GM12865 (cell line): ENCODE measurements at regions not wholly inside any gene's neighbourhood (a gene's known extent, or its start where the extent isn't known, plus 50 kb on each side); places are given as distances from the start of the nearest gene placed in this dataset.

Experiments
- DNase-seq: peaks from one replicate; pipeline ENCODE4 v3.0.0; 2010; ENCODE audit warnings: low read depth
- H3K4me3 ChIP-seq: 2 replicates; pipeline ENCODE4 v1.5.1; 2011; ENCODE audit warnings: mild to moderate bottlenecking, low read depth, low read length, control low read depth
- TF ChIP-seq, protein P1 (sequence below): IDR thresholded peaks from 2 replicates; pipeline ENCODE4 v1.5.1; 2011; ENCODE audit warnings: low read length, control low read depth, low read depth, inconsistent platforms; ENCODE audit not compliant: insufficient read depth; ENCODE audit errors: missing control alignments

DNA sequence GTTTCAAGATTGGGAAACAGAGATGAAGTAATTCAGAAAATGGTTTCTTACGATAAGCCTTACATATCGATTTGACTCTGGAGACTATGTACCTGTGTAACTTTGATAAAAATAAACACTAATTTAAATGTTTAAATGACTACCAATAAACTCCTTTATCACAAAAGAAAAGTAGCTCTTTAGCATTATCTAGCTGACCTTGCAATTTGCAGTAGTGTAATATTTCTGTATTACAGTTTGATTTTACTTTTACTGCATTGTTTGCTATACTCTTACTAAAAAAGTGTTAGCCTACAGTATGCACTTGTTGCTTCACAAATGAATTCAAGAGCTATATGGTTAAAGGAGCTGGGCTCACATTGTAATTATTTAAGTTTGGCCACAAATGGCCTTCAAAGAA lies 77.8 kb upstream of the ZNF804B start:
- H3K4me3 ChIP-seq = no peak overlapping the region
- DNase-seq = no peak
- TF ChIP-seq, protein P1, sequence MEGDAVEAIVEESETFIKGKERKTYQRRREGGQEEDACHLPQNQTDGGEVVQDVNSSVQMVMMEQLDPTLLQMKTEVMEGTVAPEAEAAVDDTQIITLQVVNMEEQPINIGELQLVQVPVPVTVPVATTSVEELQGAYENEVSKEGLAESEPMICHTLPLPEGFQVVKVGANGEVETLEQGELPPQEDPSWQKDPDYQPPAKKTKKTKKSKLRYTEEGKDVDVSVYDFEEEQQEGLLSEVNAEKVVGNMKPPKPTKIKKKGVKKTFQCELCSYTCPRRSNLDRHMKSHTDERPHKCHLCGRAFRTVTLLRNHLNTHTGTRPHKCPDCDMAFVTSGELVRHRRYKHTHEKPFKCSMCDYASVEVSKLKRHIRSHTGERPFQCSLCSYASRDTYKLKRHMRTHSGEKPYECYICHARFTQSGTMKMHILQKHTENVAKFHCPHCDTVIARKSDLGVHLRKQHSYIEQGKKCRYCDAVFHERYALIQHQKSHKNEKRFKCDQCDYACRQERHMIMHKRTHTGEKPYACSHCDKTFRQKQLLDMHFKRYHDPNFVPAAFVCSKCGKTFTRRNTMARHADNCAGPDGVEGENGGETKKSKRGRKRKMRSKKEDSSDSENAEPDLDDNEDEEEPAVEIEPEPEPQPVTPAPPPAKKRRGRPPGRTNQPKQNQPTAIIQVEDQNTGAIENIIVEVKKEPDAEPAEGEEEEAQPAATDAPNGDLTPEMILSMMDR = no peak

DNA sequence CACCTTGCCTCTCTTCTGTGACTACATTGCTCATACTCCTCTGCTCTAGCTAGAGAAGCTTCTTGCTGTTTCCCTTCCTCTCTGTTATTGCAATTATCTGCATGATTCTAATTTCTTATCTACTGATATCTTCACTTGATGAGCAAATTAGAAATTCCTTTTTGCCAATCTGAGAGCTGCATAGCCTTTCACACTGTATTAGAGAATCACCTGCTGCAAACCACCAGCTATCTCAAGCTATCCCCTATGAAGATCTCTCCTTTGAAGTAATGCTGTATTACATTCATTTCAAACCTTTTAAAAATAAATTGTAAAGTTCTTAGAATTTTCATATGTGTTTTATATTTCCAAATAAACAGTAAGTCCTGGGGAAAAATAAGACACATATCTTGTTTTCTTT lies 89.0 kb upstream of the ZNF804B start:
- TF ChIP-seq, protein P1 = no peak
- no peak overlapping the region for H3K4me3 ChIP-seq
- DNase-seq = no peak

DNA sequence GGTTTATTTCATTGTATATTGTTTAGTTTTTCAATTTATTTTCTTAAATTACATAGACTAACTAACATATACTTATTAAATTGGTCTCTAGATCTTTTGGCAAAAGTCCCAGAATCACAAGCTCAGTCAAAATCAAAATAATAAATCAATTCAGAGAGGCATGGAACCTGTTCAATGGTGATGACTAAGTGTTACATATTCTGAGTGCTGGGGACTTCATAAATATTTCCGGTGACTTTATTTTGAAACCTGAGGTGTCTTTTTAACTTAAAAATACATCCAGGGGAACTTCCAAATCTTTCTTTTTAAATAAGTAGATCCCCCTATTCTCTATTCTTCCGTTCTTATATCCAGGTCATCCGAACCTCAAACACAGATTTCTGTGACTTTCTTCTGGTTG lies 89.6 kb upstream of the ZNF804B start:
- DNase-seq = peak; percentile 34
- TF ChIP-seq, protein P1 = no peak
- no peak overlapping the region for H3K4me3 ChIP-seq

DNA sequence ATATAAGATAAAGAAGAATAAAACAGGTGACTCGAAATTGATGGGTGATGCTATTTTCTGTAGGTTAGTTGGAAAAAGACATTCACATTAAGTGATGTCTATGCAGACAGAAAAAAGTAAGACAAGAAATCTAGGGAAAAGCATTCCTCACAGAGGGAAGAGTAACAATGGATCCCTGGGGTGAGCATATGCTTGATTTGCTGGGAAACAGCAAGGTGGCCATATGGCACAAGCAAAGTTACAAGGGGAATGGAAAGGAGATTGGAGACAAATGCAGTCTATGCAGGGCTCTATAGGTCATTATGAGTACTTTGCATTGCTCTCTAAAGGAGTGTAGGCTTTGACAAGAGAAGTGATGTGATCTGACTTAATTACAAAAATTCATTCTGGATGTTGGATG lies 90.9 kb upstream of the ZNF804B start:
- no peak for DNase-seq
- TF ChIP-seq, protein P1 = no peak
- H3K4me3 ChIP-seq = no peak overlapping the region

DNA sequence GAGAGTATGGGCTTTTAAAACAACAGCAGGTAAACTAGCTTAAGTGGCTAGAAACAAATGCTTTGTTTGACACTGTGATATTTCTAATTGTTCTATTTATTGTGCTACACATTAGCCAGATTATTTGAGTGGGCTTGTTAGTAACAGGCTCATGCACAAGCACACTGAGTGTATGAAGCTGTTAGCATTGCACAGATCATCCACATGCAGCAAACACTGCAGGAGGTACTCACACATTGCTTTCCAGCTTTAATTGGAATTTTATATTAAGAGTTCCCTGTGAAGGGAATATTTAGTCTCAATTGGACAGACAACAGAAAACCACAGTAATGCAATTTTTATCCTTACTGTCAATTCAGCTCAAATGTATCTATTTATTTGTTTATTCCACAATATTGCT lies 92.9 kb upstream of the ZNF804B start:
- TF ChIP-seq, protein P1 = no peak
- DNase-seq = no peak
- no peak overlapping the region for H3K4me3 ChIP-seq

DNA sequence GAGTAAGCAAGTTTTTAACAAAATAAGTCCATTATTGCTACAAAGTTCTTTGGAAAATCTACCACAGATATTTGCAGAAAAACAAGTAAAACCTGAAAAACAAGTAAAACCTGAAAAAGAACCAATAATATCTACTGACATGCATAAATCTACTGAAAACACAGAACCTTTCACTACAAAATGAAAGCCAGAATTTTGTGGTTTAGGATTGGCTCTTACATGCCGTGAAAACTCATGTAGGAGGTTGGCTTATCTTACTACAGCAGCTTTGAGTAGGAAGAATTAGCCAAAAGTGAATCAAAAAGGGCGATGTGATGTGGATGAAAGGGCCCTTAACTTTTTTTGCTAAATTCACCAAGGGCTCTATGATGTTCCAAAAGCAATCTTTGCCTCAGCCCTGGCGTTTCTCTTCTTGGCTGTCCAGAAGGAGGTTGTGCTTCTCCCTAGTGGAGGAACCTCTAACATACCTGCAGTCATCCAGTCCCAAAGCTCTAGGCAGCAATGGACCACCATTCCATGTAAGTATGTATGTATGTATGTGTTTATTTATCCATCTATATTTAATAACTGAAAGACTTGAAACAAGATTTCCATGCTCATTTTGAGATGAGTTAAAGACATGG lies 93.5 kb upstream of the ZNF804B start:
- TF ChIP-seq, protein P1 = no peak
- DNase-seq = peak; percentile 13

DNA sequence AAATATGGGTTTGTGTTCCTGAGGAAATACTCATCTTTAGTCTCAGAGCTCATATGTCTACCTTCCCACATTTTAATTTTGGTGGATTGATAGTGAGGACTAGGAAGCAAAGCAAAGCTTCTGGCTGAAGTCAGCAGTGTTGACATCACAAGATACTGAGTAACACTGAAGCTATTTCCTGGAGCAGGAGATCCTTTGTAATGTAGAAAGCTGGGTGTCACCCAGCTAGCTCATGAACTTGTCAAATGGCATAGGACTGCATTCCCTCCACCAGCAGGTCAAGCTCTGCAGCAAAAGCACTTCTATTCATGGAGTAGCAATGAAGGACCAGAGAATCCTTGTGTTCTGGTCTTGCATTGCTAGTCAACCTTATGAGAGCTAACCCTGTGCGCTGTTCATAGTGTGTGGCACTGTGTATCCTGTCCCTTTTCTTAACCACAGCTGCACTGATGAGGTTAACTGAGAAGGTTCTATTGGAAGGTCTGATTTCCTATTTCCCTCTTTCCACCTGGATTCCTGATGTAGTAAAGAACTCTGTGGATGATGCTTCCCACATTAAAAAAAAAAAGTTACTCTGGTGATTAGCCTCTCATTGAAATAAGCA lies 94.8 kb upstream of the ZNF804B start:
- H3K4me3 ChIP-seq = no peak overlapping the region
- DNase-seq = no peak
- TF ChIP-seq, protein P1 = no peak

More for the DNA sequence above, 93.5 kb upstream of the ZNF804B start:
- H3K4me3 ChIP-seq = no peak overlapping the region
